Natural killer cell (primary cell): ENCODE measurements at regions not wholly inside any gene's neighbourhood (a gene's known extent, or its start where the extent isn't known, plus 50 kb on each side); places are given as distances from the start of the nearest gene placed in this dataset.
"Not testable (repeated sequence)": the region's sequence is repeated elsewhere in the genome, so short reads cannot be mapped to it uniquely, and the experiment has no call there.

Experiments used
- ATAC-seq, 3 donors: fragments of 150-1000 bp in 2 of 3; fragments of 200-7000 bp in 1 of 3; cut with Tn5 transposase; 1 replicate in 1 of 3; 2 replicates in 2 of 3; pipeline ENCODE4 v1.10.0; 2021; ENCODE audit warnings: mild to moderate bottlenecking in 2 of 3, moderate library complexity in 2 of 3
- DNase-seq, 2 donors: peaks; one replicate each; pipeline versions ENCODE4 v3.0.0 to v3.0.0-alpha.2; 2013 to 2021; ENCODE audit warnings: mixed read lengths in 1 of 2
- H3K27ac ChIP-seq: one replicate; pipeline ENCODE4 v1.5.1; 2013; ENCODE audit warnings: mild to moderate bottlenecking, low read length
- H3K27me3 ChIP-seq: one replicate; pipeline ENCODE4 v1.6.1; 2013; ENCODE audit warnings: low read length; ENCODE audit not compliant: control insufficient read depth, insufficient read depth
- H3K36me3 ChIP-seq: one replicate; pipeline ENCODE4 v1.6.1; 2013; ENCODE audit warnings: low read length; ENCODE audit not compliant: control insufficient read depth, insufficient read depth
- H3K4me1 ChIP-seq: one replicate; pipeline ENCODE4 v1.6.1; 2013; ENCODE audit warnings: low read length; ENCODE audit not compliant: control insufficient read depth, insufficient read depth
- H3K4me3 ChIP-seq: one replicate; pipeline ENCODE4 v1.5.1; 2013; ENCODE audit warnings: low read length
- H3K9me3 ChIP-seq: one replicate; pipeline ENCODE4 v1.6.1; 2013; ENCODE audit warnings: low read length; ENCODE audit not compliant: control insufficient read depth, insufficient read depth
- H3K27ac Mint-ChIP-seq, 2 donors: one replicate each; pipeline ENCODE4 v1.8.0; 2022; ENCODE audit warnings: mild to moderate bottlenecking in 2 of 2, mixed read lengths in 2 of 2, moderate library complexity in 1 of 2
- H3K27me3 Mint-ChIP-seq, 2 donors: one replicate each; pipeline ENCODE4 v1.8.0; 2022; ENCODE audit warnings: low read depth in 2 of 2, mixed read lengths in 2 of 2
- H3K36me3 Mint-ChIP-seq: one replicate; pipeline ENCODE4 v1.8.0; 2022; ENCODE audit warnings: mixed read lengths
- H3K4me1 Mint-ChIP-seq, 2 donors: one replicate each; pipeline ENCODE4 v1.8.0; 2022; ENCODE audit warnings: mixed read lengths in 2 of 2
- H3K4me3 Mint-ChIP-seq: one replicate; pipeline ENCODE4 v1.8.0; 2022; ENCODE audit warnings: mild to moderate bottlenecking, moderate library complexity, mixed read lengths
- H3K9me3 Mint-ChIP-seq, 2 donors: one replicate each; pipeline ENCODE4 v1.8.0; 2022; ENCODE audit warnings: mixed read lengths in 2 of 2
- WGBS: methylation state at CpG from one replicate; pipeline ENCODE4 v1.1.7; 2013; ENCODE audit warnings: missing lambda C conversion rate; ENCODE audit not compliant: insufficient coverage; 5-methylcytosine and 5-hydroxymethylcytosine counted together
- intact Hi-C: fragments of 100-400 bp; cut with micrococcal nuclease; formaldehyde crosslinking; loops from one replicate; pipeline ENCODE4 v1.14.2; 2022
- TF ChIP-seq, protein P1 (sequence below): fragments of 200-600 bp; IDR thresholded peaks from one replicate; pipeline ENCODE4 v1.8.0; 2022; ENCODE audit warnings: antibody characterized with exemption

DNA sequence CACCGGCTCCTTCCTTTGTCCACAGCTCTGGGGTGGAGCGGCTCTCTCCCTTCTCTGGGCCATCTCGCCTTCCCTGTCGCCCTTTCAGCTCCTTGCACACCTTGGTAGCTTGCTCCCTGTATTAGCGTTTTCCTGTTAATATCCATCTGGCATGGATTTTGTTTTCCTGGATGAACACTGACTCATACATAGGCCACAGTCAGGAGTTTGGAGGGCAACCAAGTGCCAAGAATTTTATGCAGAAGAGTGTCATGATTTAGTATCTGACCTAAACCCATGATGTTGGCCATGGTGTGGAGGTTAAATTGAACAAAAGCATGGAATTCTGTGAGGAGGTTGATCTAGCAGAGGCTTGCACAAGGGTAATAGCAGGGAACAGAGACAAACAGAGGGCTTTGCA, 180.9 kb downstream of the AIPL1 start:
- intact Hi-C loops, result no loop called here
- H3K4me3 Mint-ChIP-seq, result no peak overlapping the region
- ATAC-seq (no peak), DNase-seq (no peak)
- Histone ChIP-seq H3K27me3 (no peaks in the 10 kb centered on the region), H3K9me3 (no peaks in the 10 kb centered on the region), H3K4me3 (no peak overlapping the region), H3K27ac (no peak overlapping the region), H3K36me3 (no peaks in the 10 kb centered on the region), H3K4me1 (no peaks in the 10 kb centered on the region)
- H3K4me1 Mint-ChIP-seq, result no peaks in the 10 kb centered on the region
- no peaks in the 10 kb centered on the region for H3K36me3 Mint-ChIP-seq
- H3K9me3 Mint-ChIP-seq, result no peaks in the 10 kb centered on the region
- H3K27ac Mint-ChIP-seq, result no peak overlapping the region
- TF ChIP-seq, protein P1, sequence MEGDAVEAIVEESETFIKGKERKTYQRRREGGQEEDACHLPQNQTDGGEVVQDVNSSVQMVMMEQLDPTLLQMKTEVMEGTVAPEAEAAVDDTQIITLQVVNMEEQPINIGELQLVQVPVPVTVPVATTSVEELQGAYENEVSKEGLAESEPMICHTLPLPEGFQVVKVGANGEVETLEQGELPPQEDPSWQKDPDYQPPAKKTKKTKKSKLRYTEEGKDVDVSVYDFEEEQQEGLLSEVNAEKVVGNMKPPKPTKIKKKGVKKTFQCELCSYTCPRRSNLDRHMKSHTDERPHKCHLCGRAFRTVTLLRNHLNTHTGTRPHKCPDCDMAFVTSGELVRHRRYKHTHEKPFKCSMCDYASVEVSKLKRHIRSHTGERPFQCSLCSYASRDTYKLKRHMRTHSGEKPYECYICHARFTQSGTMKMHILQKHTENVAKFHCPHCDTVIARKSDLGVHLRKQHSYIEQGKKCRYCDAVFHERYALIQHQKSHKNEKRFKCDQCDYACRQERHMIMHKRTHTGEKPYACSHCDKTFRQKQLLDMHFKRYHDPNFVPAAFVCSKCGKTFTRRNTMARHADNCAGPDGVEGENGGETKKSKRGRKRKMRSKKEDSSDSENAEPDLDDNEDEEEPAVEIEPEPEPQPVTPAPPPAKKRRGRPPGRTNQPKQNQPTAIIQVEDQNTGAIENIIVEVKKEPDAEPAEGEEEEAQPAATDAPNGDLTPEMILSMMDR, result no peak
- 82% methylated on average over 5 of the region's 5 CpGs for WGBS
- H3K27me3 Mint-ChIP-seq, result peaks cover 21 to 27% of the 10 kb centered on the region in 2 donors

DNA sequence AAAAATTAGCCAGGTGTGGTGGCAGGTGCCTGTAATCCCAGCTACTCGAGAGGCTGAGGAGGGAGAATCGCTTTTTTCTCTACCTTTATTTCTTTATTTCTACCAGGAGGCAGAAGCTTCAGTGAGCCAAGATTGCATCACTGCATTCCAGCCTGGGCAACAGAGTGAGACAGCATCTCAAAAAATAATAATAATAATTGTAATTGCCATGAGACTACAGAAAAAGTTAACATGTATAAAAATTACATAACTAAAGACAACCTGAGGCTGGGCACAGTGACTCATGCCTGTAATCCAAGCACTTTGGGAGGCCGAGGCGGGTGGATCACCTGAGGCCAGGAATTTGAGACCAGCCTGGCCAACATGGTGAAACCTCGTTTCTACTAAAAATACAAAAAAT, 181.5 kb downstream of the WSCD1 start:
- H3K4me1 Mint-ChIP-seq, H3K4me3 Mint-ChIP-seq, H3K4me1 ChIP-seq, intact Hi-C loops, H3K9me3 ChIP-seq, H3K27ac ChIP-seq, DNase-seq, H3K27ac Mint-ChIP-seq, H3K27me3 ChIP-seq, H3K36me3 Mint-ChIP-seq, H3K36me3 ChIP-seq, ATAC-seq, H3K4me3 ChIP-seq, H3K9me3 Mint-ChIP-seq: not testable (repeated sequence)
- peaks cover 7 to 15% of the 10 kb centered on the region in 2 donors for H3K27me3 Mint-ChIP-seq
- WGBS, result 85% methylated on average over 5 of the region's 5 CpGs

DNA sequence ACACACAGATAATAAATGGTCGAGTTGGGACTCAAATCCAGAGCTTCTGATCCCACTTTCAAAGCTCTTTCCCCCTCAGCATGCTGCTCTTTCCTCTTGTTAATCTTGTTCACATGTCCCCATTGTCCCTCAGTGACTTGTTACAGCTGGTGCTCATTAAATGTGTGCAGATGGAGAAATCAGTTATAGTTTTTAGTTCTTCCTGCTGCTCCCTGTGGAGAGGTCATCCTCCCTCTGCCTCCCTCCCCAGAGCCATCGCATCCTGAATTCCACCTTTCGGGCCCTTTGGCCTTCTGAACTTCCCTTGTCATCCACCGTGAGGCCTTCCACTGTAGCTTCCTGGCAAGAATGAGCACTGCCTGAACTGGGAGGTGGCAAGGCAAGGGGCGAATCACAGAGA, 179.6 kb downstream of the WSCD1 start:
- peaks cover 7 to 10% of the 10 kb centered on the region in 2 donors for H3K27me3 Mint-ChIP-seq
- TF ChIP-seq, protein P1, result no peak
- intact Hi-C loops, result no loop called here
- no peak for ATAC-seq
- DNase-seq, result no peak
- Histone ChIP-seq H3K4me1 (no peaks in the 10 kb centered on the region), H3K27me3 (no peaks in the 10 kb centered on the region), H3K4me3 (no peak overlapping the region), H3K36me3 (no peaks in the 10 kb centered on the region), H3K9me3 (no peaks in the 10 kb centered on the region), H3K27ac (no peak overlapping the region)
- no peak overlapping the region for H3K4me3 Mint-ChIP-seq
- H3K4me1 Mint-ChIP-seq, result no peaks in the 10 kb centered on the region
- H3K9me3 Mint-ChIP-seq, result no peaks in the 10 kb centered on the region
- H3K27ac Mint-ChIP-seq, result no peak overlapping the region
- 59% methylated on average over 5 of the region's 5 CpGs for WGBS
- no peaks in the 10 kb centered on the region for H3K36me3 Mint-ChIP-seq

DNA sequence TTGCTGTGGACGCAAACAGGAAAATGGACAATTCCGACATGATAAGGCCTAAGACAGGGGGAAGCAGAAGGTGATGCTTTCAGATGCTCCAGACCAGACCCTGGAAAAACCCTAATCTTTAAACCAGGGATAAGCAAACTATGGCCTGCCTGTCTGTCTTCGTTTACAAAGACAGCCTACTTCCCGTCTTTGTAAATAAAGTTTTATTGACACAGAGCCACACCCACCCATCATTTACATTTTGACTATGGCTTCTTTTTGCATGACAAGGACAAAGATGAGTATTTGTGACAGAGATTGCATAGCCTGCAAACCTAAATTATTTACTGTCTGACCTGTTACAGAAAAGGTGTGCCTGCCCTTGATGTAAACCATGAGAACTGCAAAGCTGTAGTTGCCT, 177.9 kb downstream of the WSCD1 start:
- Mint-ChIP-seq H3K27me3 (peaks cover 0 to 10% of the 10 kb centered on the region in 2 donors), H3K4me1 (no peaks in the 10 kb centered on the region), H3K27ac (no peak overlapping the region), H3K9me3 (no peaks in the 10 kb centered on the region), H3K4me3 (no peak overlapping the region), H3K36me3 (no peaks in the 10 kb centered on the region)
- TF ChIP-seq, protein P1, result no peak
- ATAC-seq, result no peak
- Histone ChIP-seq H3K27me3 (no peaks in the 10 kb centered on the region), H3K27ac (no peak overlapping the region), H3K9me3 (no peaks in the 10 kb centered on the region), H3K4me1 (no peaks in the 10 kb centered on the region), H3K36me3 (no peaks in the 10 kb centered on the region), H3K4me3 (no peak overlapping the region)
- no peak for DNase-seq
- intact Hi-C loops, result no loop called here
- 78% methylated on average over 4 of the region's 4 CpGs for WGBS
